Epithelial cell of prostate (primary cell): ENCODE measurements at regions not wholly inside any gene's neighbourhood (a gene's known extent, or its start where the extent isn't known, plus 50 kb on each side); places are given as distances from the start of the nearest gene placed in this dataset.

Experiments
- DNase-seq: peaks from one replicate; pipeline ENCODE4 v3.0.0-alpha.2; 2011; ENCODE audit warnings: low read depth, low spot score
- H3K27ac ChIP-seq: fragments of 450-650 bp; 2 replicates; pipeline ENCODE4 v1.5.1; 2017; ENCODE audit warnings: mild to moderate bottlenecking

DNA sequence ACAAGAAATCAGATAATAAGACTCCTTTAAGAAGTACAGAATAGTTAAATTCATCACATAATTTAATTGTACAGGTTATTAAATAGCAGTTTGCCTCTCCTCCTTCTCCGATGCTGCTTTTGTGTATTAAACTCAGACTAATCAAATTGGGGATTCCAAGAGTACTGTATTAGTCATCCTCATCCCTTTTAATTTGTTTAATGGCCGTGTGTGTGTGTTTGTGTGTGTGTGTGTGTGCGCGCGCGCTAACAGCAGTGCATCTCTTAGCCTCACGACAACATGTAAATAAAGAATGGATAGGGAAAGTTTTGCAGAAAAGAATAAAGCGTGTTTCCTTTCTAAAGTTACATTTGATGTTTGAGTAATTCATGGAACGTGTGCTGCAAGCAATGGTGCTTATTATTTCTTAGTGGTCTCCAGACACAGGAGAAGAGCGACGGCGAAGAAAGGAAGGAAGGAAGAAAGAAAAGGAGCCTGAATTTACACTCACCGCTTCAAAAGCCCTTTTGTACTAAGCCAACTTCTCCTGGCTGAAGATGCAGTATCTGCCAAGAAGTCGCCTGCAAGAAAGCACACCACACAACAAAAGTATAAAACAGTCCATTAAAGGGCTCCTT is 220.3 kb downstream of the ASCL1 start:
- DNase-seq, result no peak
- H3K27ac ChIP-seq, result no peak overlapping the region

DNA sequence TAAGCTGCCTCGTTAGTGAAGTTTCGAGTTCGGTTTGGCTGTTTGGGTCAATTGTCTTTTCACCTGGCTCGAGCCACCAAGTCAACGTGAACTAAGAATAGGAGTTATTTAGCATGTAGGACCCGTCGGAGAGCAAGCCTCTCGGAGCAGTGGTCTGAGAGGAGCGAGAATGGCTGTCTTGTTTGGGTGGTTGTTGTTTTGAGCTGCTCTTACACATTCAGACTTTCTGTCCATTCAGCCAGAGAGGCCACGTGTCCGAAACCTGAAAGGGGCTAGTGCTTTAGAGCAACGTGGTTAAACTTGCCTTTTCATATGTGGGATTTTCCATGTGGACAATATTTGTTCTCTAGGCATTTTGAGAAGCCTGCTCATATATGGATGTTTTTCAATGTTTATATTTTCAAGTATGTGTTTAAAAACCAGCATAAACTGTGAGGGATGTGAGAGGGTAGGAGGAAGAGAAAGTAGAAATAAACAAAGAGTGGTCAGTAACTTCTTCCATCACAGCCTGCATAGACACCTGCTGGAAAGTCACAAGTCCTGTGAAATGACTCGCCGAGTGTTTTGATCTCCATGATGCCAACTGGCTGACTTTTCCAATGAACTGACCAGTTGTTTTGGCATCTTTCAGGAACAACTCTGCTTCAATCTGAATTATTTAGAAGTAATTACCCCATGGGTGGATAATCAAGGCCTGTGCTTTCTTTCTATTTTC is 221.0 kb downstream of the ASCL1 start:
- H3K27ac ChIP-seq, result no peak overlapping the region
- DNase-seq, result no peak

DNA sequence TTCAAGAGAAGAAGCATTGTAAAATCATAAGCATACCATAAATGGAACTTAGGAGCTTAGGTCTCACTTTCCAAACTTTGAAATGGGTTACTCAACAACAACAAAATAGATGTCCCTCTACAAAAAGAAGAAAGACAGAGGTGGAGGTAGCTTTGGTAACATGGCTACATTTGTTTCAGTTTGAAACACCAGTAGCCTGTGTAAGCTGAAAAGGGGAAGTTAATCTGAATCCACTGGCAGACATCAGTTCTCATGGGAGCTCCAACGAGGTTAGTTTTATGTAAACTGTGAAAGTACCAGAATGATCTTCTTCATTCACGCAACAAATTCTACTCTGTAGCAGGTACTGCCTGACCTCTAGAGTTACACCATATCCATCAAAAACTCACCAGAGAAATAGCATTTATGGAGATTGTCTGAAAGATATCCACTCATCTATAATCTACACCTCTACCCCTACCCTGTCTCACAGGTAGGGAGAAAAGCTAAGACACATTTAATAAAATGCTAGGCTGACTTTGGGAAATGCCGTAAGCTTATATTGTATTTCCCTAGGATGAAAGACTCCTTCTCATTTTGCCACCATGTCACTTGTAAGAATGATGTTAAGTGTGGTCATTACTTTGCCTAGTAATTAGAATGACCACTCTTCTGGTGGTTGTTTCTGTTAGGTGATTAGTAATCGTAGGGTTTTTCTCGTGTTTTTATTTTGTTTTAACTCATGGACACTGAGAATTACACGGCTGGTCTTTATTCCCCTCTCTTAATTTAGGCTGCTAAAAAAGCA is 224.1 kb downstream of the ASCL1 start:
- no peak overlapping the region for H3K27ac ChIP-seq
- no peak for DNase-seq

DNA sequence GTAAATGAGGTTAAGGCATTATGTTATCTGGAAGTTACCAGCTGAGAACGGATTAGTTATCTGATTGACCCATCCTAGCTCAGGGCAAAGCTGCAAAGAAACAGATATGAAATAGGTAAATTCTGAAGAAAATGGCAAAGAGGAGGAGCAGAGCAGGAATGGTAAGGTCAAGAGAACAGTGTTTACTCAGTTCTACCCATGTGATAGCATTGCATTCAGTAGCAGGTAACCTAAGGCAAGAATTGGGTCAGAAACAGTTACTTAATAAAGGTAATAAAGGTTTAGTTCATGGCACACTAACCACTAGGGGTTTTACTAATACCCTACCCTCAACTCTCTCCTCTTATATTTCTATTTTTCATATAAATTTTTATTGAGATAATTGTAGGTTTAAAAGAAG is 224.8 kb downstream of the ASCL1 start:
- no peak for DNase-seq
- no peak overlapping the region for H3K27ac ChIP-seq

DNA sequence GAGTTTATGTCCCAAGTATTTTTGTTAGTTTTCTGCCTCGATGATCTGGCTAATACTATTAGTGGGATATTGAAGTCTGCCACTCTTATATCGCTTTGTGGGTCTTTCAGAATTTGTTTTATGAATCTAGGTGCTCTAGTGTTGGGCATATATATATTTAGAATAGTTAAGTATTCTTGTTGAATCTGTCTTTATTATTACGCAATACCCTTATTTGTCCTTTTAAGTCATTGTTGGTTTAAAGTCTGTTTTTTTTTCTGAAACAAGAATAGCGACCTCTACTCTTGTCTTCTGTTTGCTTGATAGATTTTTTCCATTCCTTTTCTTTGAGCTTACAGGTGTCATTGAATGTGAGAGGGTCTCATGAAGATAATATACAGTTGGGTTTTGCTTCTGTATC is 239.0 kb downstream of the ASCL1 start:
- DNase-seq, result no peak

DNA sequence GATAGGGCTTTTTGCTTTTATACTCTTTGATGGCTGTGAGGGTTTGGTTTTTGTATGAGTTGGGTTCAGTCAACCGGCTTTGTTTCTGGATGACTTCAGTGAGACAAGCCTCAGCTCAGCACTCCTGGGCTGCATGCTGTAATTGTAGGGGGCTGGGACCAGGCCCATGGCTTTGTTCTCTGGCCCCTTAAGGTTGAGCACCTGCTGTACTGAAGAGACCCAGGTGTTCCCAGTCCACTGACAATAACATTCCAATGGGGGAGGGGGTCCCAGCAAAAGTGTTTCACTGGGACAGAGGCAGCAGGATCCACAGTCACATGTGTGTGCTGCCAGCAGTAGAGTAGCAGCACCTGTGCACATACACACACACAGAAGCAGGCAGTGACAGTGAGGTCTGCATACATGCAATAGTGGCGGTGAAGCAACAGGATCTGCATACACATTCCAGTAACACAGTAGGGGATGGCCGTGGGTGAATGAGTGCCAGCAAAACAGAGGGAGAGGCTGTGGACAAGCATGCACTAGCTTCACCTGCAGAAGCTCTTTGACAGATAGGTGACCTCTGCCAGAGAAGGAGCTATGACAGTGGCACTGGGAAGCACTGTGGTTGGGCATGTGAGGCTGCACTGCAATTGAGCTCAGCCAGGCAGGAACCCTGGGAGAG is 240.4 kb downstream of the ASCL1 start:
- no peak for DNase-seq
- no peak overlapping the region for H3K27ac ChIP-seq

More for the DNA sequence above, 239.0 kb downstream of the ASCL1 start:
- no peak overlapping the region for H3K27ac ChIP-seq

DNA sequence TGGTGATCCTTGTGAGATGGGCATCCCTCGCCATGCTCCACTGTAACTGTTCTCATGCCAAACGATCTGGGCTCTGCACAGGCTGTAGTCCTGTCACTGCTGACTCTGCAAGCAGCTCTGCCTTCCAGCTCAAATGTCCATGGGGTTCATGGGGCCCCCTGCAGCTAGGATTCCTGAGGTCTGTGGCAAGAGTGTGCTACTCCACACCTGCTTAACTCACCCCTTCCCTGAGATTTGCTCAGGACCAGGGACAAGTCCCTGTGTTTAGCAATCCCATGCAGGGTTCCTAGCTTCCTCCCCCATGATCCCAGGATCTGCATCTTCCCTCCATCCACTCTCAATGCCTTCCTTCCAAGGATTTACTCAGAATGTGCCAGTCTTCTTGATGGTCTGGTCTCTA is 241.0 kb downstream of the ASCL1 start:
- H3K27ac ChIP-seq, result no peak overlapping the region
- DNase-seq, result no peak

DNA sequence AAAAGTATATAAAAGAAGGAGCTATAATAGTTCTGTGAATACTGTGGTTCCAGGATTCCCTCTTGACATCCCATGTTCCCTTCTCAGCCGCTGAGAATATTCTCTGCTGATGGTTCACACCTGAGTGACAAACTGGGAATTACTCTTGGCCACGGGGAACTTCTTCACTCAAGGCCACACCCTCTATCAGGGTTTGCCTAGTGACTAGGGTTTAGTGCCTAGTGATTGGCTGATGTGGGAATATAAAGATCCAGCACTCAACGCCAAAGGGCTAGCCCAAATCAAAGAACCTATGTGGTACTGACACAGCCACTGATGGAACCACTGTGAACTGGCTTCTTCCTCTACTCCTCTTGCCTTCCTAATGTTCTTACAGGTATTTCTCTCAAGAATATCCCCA is 248.4 kb downstream of the ASCL1 start:
- no peak for DNase-seq
- H3K27ac ChIP-seq, result no peak overlapping the region

DNA sequence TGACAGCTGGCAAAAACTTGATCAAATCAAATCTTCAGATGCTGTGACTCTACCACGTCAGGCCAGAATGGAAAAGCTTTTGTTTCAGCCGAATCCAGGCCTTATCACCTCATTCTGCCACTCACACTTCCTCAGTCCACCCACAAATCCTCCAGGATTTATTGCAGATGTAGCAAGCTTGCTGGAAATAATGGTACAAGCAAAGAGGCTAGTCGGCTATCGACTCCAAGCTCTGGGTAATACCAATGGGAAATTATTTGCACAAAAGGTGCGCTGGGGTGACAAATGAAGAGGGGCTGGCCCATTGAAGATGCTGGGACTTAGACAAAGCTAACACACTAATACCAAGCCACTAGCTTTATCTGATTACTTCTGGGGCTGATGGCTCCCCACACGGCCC is 250.5 kb downstream of the ASCL1 start:
- H3K27ac ChIP-seq, result no peak overlapping the region
- no peak for DNase-seq

DNA sequence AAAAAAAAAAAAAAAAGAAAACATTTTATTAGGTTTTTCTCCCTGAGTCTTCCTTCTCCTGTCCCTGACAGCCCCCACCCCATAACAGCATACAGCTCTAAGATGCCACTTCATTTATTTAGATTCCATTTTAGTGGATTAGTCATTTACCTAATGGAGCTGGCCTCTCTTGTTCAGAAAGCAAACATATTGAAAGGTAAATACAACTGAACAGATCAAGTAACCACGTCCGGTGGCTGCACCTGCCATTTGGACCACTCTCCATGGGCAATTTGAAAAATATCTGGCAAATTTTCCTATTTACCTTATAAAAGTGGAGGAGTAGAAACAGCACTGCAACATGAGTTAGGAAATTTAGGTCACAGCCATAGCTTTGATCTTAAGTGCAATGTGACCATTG is 254.6 kb downstream of the C12orf42 start:
- H3K27ac ChIP-seq, result no peak overlapping the region
- DNase-seq, result no peak

DNA sequence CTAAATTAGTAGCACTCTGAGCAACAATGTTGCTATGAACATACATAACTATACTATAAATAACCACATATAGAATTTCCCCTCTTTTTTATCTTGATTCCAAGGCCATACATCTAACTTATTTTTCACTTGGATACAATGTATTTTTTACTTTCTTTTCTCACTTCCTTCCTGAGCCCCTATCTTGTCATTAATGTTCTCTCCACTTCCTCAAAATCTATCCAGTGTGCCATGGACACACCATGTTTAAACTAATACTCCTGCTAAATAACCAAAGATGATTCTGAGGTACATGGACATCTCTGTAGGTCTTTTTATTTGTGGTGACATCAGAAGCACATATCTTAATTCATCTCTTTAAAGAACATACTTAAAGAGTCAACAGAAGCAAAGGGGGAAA is 251.2 kb downstream of the C12orf42 start:
- H3K27ac ChIP-seq, result no peak overlapping the region
- no peak for DNase-seq

DNA sequence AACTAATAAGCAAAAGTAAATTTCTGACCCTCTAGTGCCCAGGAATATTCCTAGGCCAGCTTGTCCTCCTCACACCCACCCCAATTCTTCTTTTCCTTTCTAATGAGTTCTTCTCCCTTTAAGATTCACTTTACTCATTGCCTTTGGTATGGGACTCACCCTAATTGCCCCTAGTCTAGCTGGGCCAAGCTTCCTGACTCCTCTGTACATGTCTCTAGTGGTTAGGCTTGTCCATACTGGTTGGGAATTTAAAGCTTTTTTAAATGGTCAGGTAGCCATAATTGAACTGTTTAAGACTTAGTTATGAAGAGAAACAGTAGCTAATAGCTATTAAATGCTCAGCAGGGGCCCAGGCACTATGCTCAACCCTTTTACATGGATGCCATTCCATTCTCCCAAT is 248.2 kb downstream of the C12orf42 start:
- peak; percentile 40 for DNase-seq
- peak overlapping the region; percentile 2 for H3K27ac ChIP-seq

DNA sequence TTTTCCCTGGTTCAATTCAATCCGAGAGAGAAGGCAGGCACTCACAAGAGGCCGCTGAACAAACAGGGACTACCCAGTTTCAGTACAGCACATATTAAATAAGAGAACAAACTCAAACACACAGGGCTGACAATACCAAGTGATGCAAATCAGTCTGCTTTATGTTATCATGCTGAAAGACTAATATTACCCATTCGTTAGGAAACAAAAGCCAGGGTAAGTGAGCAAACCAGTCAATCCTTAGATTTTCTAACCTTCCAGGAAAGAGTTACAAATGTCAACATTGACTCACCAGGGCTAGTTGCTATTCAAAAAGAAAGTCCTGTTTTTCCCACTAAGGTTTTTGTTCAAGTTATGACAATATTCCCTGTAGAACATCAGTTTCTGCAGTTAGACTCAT is 246.2 kb downstream of the C12orf42 start:
- H3K27ac ChIP-seq, result peak overlapping the region; percentile 26
- DNase-seq, result peak; percentile 44

DNA sequence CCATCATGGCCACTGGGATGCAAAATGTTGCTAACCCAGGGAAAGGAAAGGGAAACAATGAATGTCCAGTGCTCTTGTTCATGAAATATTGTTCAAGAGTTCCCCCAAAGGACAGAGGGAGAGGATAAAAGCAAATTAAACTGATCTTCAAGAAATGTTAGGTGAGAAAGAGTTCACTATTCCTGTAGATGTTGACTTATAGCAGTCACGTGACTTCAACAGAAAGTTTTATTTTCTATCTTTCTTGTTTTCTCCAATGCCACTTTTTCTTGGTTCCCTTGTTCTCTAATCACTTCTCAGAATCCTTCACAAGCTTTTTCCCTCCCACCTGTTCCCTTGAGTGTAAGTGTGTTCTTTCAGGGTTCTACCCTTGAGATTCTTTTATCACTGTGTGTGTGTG is 245.3 kb downstream of the C12orf42 start:
- DNase-seq, result no peak

More for the DNA sequence above, 245.3 kb downstream of the C12orf42 start:
- H3K27ac ChIP-seq, result no peak overlapping the region
